Retinal pigment epithelial cell (primary cell): ENCODE measurements at regions not wholly inside any gene's neighbourhood (a gene's known extent, or its start where the extent isn't known, plus 50 kb on each side); places are given as distances from the start of the nearest gene placed in this dataset.

ENCODE experiments used
- DNase-seq: peaks from one replicate; pipeline ENCODE4 v3.0.0-alpha.2; 2010; ENCODE audit warnings: low read depth
- H3K4me3 ChIP-seq: 2 replicates; pipeline ENCODE4 v1.5.1; 2011; ENCODE audit warnings: mild to moderate bottlenecking, low read length, control low read depth, moderate library complexity
- TF ChIP-seq, protein P1 (sequence below): conservative IDR thresholded peaks from 2 replicates; pipeline ENCODE4 v1.5.1; 2011; ENCODE audit warnings: low read depth, low read length, control low read depth, inconsistent platforms

DNA sequence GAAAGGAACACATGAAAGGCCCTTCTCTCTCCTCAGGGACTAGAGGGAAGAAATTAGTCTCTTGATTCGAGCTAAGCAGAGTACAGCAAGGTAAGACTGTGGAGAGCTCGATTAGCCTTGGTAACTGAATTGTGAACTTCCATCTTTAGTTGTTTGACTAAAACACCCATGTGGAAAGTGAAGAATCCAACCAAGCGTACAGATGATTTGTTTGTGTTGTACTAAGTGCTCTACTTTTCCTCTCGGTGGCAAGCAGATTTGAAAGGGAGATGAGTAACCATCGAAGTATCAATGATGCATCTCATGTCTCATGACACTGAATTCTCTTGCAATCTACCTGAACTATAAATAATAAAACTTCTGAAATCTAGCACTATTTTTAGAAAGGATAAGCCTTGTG, 80.7 kb downstream of the FZD1 start:
- TF ChIP-seq, protein P1, sequence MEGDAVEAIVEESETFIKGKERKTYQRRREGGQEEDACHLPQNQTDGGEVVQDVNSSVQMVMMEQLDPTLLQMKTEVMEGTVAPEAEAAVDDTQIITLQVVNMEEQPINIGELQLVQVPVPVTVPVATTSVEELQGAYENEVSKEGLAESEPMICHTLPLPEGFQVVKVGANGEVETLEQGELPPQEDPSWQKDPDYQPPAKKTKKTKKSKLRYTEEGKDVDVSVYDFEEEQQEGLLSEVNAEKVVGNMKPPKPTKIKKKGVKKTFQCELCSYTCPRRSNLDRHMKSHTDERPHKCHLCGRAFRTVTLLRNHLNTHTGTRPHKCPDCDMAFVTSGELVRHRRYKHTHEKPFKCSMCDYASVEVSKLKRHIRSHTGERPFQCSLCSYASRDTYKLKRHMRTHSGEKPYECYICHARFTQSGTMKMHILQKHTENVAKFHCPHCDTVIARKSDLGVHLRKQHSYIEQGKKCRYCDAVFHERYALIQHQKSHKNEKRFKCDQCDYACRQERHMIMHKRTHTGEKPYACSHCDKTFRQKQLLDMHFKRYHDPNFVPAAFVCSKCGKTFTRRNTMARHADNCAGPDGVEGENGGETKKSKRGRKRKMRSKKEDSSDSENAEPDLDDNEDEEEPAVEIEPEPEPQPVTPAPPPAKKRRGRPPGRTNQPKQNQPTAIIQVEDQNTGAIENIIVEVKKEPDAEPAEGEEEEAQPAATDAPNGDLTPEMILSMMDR: no peak
- no peak for DNase-seq

GRCh38 chr7:91345449-91345848, 81.2 kb downstream of the FZD1 start:
- no peak for DNase-seq
- H3K4me3 ChIP-seq: no peak overlapping the region
- TF ChIP-seq, protein P1: no peak

More for the DNA sequence above, 80.7 kb downstream of the FZD1 start:
- H3K4me3 ChIP-seq: no peak overlapping the region

GRCh38 chr7:91346426-91346825, 82.2 kb downstream of the FZD1 start:
- TF ChIP-seq, protein P1: no peak
- H3K4me3 ChIP-seq: no peak overlapping the region
- no peak for DNase-seq

- TF ChIP-seq, protein P1: no peak
- no peak overlapping the region for H3K4me3 ChIP-seq
- DNase-seq: peak; percentile 37
Measured at GRCh38 chr7:91347290-91347689, 83.1 kb downstream of the FZD1 start.

- no peak overlapping the region for H3K4me3 ChIP-seq
- no peak for DNase-seq
- TF ChIP-seq, protein P1: no peak
Measured at GRCh38 chr7:91348711-91349110, 84.5 kb downstream of the FZD1 start.

GRCh38 chr7:91351374-91351773, 87.1 kb downstream of the FZD1 start:
- no peak overlapping the region for H3K4me3 ChIP-seq
- TF ChIP-seq, protein P1: no peak
- DNase-seq: peak; percentile 17

DNA sequence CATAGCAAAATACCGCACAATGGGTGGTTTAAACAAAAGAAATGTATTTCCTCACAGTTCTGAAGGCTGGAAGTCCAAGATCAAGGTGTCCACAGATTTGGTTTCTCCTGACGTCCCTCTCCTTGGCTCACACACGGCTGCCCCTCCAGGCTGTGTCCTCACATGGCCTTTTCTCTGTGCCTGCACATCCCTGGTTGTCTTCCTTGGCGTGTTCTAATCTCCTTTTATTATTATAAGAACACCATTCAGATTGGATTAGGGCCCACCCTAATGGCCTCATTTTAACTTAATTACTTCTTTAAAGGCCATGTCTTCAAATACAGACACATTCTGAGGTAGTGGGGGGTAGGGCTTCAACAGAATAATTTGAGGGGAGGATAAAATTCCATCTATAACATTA, 87.9 kb downstream of the FZD1 start:
- TF ChIP-seq, protein P1: no peak
- no peak for DNase-seq
- H3K4me3 ChIP-seq: no peak overlapping the region
